GM23248 (cell line): ENCODE measurements at regions not wholly inside any gene's neighbourhood (a gene's known extent, or its start where the extent isn't known, plus 50 kb on each side); places are given as distances from the start of the nearest gene placed in this dataset.

Experiments
- EZH2 ChIP-seq: fragments of 200-600 bp; sonication (generic); IDR thresholded peaks from 2 replicates; pipeline ENCODE4 v1.6.1; 2018; ENCODE audit warnings: antibody characterized with exemption, mild to moderate bottlenecking; ENCODE audit not compliant: insufficient read depth, poor library complexity, severe bottlenecking
- EZH2phosphoT487 ChIP-seq: fragments of 200-600 bp; sonication (generic); IDR thresholded peaks from 2 replicates; pipeline ENCODE4 v1.6.1; 2018; ENCODE audit warnings: antibody characterized with exemption, moderate library complexity, mild to moderate bottlenecking, low read depth; ENCODE audit not compliant: insufficient read depth

GRCh38 chr15:62857411-62857853 lies 185.1 kb upstream of the TPM1 start:
- TF ChIP-seq EZH2phosphoT487 (no peak), EZH2 (no peak)
